Neuronal stem cell (in vitro differentiated cells): ENCODE measurements at regions not wholly inside any gene's neighbourhood (a gene's known extent, or its start where the extent isn't known, plus 50 kb on each side); places are given as distances from the start of the nearest gene placed in this dataset.
A peak's percentile ranks its signal among the peaks of the same experiment; 100 is the strongest.
"Not testable (repeated sequence)": the region's sequence is repeated elsewhere in the genome, so short reads cannot be mapped to it uniquely, and the experiment has no call there.

Source experiments
- DNase-seq: peaks from one replicate; pipeline ENCODE4 v3.0.0-alpha.2; 2013; ENCODE audit warnings: low spot score
- H2AFZ ChIP-seq: one replicate; pipeline ENCODE4 v1.6.1; 2013; ENCODE audit warnings: mild to moderate bottlenecking, low read length, inconsistent platforms
- H2AK5ac ChIP-seq: 2 replicates; pipeline ENCODE4 v1.6.1; 2013; ENCODE audit warnings: low read depth, mild to moderate bottlenecking, inconsistent platforms, low read length, moderate library complexity, mixed read lengths
- H2BK120ac ChIP-seq: 2 replicates; pipeline ENCODE4 v1.6.1; 2013; ENCODE audit warnings: low read depth, mild to moderate bottlenecking, inconsistent platforms, low read length, moderate library complexity, mixed read lengths
- H2BK12ac ChIP-seq: one replicate; pipeline ENCODE4 v1.6.1; 2013; ENCODE audit warnings: low read length, inconsistent platforms
- H2BK15ac ChIP-seq: 2 replicates; pipeline ENCODE4 v1.6.1; 2013; ENCODE audit warnings: mild to moderate bottlenecking, low read length, inconsistent platforms, mixed read lengths
- H2BK5ac ChIP-seq: one replicate; pipeline ENCODE4 v1.6.1; 2013; ENCODE audit warnings: inconsistent platforms, mild to moderate bottlenecking, low read length, moderate library complexity
- H3K14ac ChIP-seq: one replicate; pipeline ENCODE4 v1.6.1; 2013; ENCODE audit warnings: low read length, inconsistent platforms
- H3K18ac ChIP-seq: 2 replicates; pipeline ENCODE4 v1.6.1; 2013; ENCODE audit warnings: low read length, inconsistent platforms
- H3K23ac ChIP-seq: 2 replicates; pipeline ENCODE4 v1.6.1; 2013; ENCODE audit warnings: low read depth, mild to moderate bottlenecking, mixed read lengths, low read length, inconsistent platforms; ENCODE audit not compliant: poor library complexity
- H3K27ac ChIP-seq: replicated peaks from 3 replicates; pipeline ENCODE4 v1.5.1; 2013; ENCODE audit warnings: low read length, inconsistent platforms
- H3K27me3 ChIP-seq, 3 experiments: 2 replicates each; pipeline ENCODE4 v1.6.1; 2013; ENCODE audit warnings: low read length in 3 of 3, mild to moderate bottlenecking in 2 of 3, inconsistent platforms in 1 of 3, low read depth in 1 of 3, mixed read lengths in 1 of 3, moderate library complexity in 1 of 3; ENCODE audit not compliant: control insufficient read depth in 3 of 3, insufficient read depth in 3 of 3
- H3K36me3 ChIP-seq, 2 donors: replicated peaks in 1 of 2; 2 replicates each; pipeline ENCODE4 v1.6.1; 2013; ENCODE audit warnings: low read length in 2 of 2; ENCODE audit not compliant: control insufficient read depth in 2 of 2, insufficient read depth in 2 of 2
- H3K4ac ChIP-seq: 2 replicates; pipeline ENCODE4 v1.6.1; 2013; ENCODE audit warnings: inconsistent platforms, mild to moderate bottlenecking, low read length, moderate library complexity
- H3K4me1 ChIP-seq, 2 donors: 1 replicate in 1 of 2; 2 replicates in 1 of 2; pipeline ENCODE4 v1.6.1; 2013; ENCODE audit warnings: low read length in 2 of 2, low read depth in 1 of 2; ENCODE audit not compliant: control insufficient read depth in 2 of 2, insufficient read depth in 1 of 2
- H3K4me2 ChIP-seq: one replicate; pipeline ENCODE4 v1.6.1; 2013; ENCODE audit warnings: mild to moderate bottlenecking, low read length, inconsistent platforms; ENCODE audit not compliant: insufficient read depth, poor library complexity, severe bottlenecking
- H3K4me3 ChIP-seq, 2 donors: 2 replicates each; pipeline ENCODE4 v1.5.1; 2013; ENCODE audit warnings: low read length in 2 of 2, mild to moderate bottlenecking in 2 of 2, inconsistent platforms in 1 of 2, moderate library complexity in 1 of 2
- H3K79me1 ChIP-seq: one replicate; pipeline ENCODE4 v1.6.1; 2013; ENCODE audit warnings: low read depth, mild to moderate bottlenecking, inconsistent platforms, low read length, moderate library complexity
- H3K9ac ChIP-seq: one replicate; pipeline ENCODE4 v1.6.1; 2013; ENCODE audit warnings: mild to moderate bottlenecking, low read depth, low read length, inconsistent platforms; ENCODE audit not compliant: poor library complexity
- H3K9me3 ChIP-seq, 2 donors: replicated peaks in 1 of 2; 2 replicates each; pipeline versions ENCODE3 to v1.6.1; 2013; ENCODE audit warnings: low read length in 2 of 2, mild to moderate bottlenecking in 2 of 2, inconsistent platforms in 1 of 2, low read depth in 1 of 2, mixed read lengths in 1 of 2, moderate library complexity in 1 of 2; ENCODE audit not compliant: control insufficient read depth in 2 of 2, insufficient read depth in 1 of 2
- H4K8ac ChIP-seq: one replicate; pipeline ENCODE4 v1.6.1; 2013; ENCODE audit warnings: low read depth, mild to moderate bottlenecking, inconsistent platforms, low read length, moderate library complexity
- H4K91ac ChIP-seq: one replicate; pipeline ENCODE4 v1.6.1; 2013; ENCODE audit warnings: low read length, low read depth, mild to moderate bottlenecking, inconsistent platforms; ENCODE audit not compliant: poor library complexity
- WGBS, 2 donors: extraction: QIAGEN DNeasy Blood & Tissue Kit; methylation state at CpG; one replicate each; pipeline ENCODE4 v1.1.7; 2013; ENCODE audit warnings: missing lambda C conversion rate in 2 of 2, mixed read lengths in 1 of 2; ENCODE audit not compliant: insufficient read length in 2 of 2, insufficient replicate concordance in 1 of 2; ENCODE audit errors: extremely low coverage in 2 of 2; 5-methylcytosine and 5-hydroxymethylcytosine counted together

- Histone ChIP-seq H3K4me2 (no peak overlapping the region), H2AFZ (peak overlapping the region; percentile 21), H3K4me3 (no peak overlapping the region), H2BK120ac (no peak overlapping the region), H3K9me3 (no peaks in the 10 kb centered on the region), H3K4ac (no peak overlapping the region), H3K9ac (no peak overlapping the region), H4K8ac (no peak overlapping the region), H2BK12ac (no peak overlapping the region), H3K18ac (no peak overlapping the region), H4K91ac (no peak overlapping the region), H2BK15ac (no peak overlapping the region), H2BK5ac (no peak overlapping the region), H3K23ac (no peak overlapping the region), H3K79me1 (no peaks in the 10 kb centered on the region), H3K27me3 (no peaks in the 10 kb centered on the region), H3K14ac (no peak overlapping the region), H3K36me3 (no peaks in the 10 kb centered on the region), H3K4me1 (no peaks in the 10 kb centered on the region), H2AK5ac (no peak overlapping the region), H3K27ac (no peak overlapping the region)
- no CpG with 5 or more reads among the region's 3 CpGs for WGBS, 2 donors
- DNase-seq, result no peak
Measured at GRCh38 chr12:71312768-71313403, 126.7 kb upstream of the LGR5 start.

- not testable (repeated sequence) for H3K4me3 ChIP-seq, H2AFZ ChIP-seq, H2BK120ac ChIP-seq, H3K27ac ChIP-seq, H3K23ac ChIP-seq, H4K91ac ChIP-seq, H3K4me1 ChIP-seq, H2BK15ac ChIP-seq, H3K36me3 ChIP-seq, H3K79me1 ChIP-seq, H3K27me3 ChIP-seq, H2BK12ac ChIP-seq, H4K8ac ChIP-seq, H3K9me3 ChIP-seq, H3K14ac ChIP-seq, H2AK5ac ChIP-seq, DNase-seq, H3K4me2 ChIP-seq, H2BK5ac ChIP-seq, H3K18ac ChIP-seq, H3K9ac ChIP-seq, H3K4ac ChIP-seq
- no CpG with 5 or more reads among the region's 4 CpGs for WGBS, 2 donors
Measured at GRCh38 chr12:71311611-71312010, 128.0 kb upstream of the LGR5 start.

- DNase-seq, result no peak
- Histone ChIP-seq H3K36me3 (no peaks in the 10 kb centered on the region), H3K4me2 (no peak overlapping the region), H3K23ac (no peak overlapping the region), H3K79me1 (no peaks in the 10 kb centered on the region), H2BK120ac (no peak overlapping the region), H3K4me1 (no peaks in the 10 kb centered on the region), H2AFZ (no peak overlapping the region), H2BK15ac (no peak overlapping the region), H3K14ac (no peak overlapping the region), H3K18ac (no peak overlapping the region), H3K9me3 (no peaks in the 10 kb centered on the region), H4K91ac (no peak overlapping the region), H3K27me3 (no peaks in the 10 kb centered on the region), H3K4me3 (no peak overlapping the region), H2BK12ac (no peak overlapping the region), H3K9ac (no peak overlapping the region), H4K8ac (no peak overlapping the region), H3K4ac (no peak overlapping the region), H2AK5ac (no peak overlapping the region), H2BK5ac (no peak overlapping the region), H3K27ac (no peak overlapping the region)
- no CpG with 5 or more reads among the region's 1 CpG for WGBS, 2 donors
Measured at GRCh38 chr12:71306808-71307207, 132.8 kb upstream of the LGR5 start.

GRCh38 chr12:71304306-71304705 is 135.3 kb upstream of the LGR5 start:
- H3K23ac ChIP-seq, result no peak overlapping the region
- H4K8ac ChIP-seq, result no peak overlapping the region
- no peak overlapping the region for H2BK5ac ChIP-seq
- H2BK120ac ChIP-seq, result no peak overlapping the region
- H3K4me2 ChIP-seq, result no peak overlapping the region
- H3K14ac ChIP-seq, result no peak overlapping the region
- DNase-seq, result no peak
- no peaks in the 10 kb centered on the region for H3K4me1 ChIP-seq
- no peaks in the 10 kb centered on the region for H3K9me3 ChIP-seq
- no CpG with 5 or more reads among the region's 3 CpGs for whole genome bisulfite sequencing, 2 donors
- no peak overlapping the region for H4K91ac ChIP-seq
- H3K27me3 ChIP-seq, result no peaks in the 10 kb centered on the region
- no peak overlapping the region for H2AFZ ChIP-seq
- no peak overlapping the region for H2BK15ac ChIP-seq
- H3K36me3 ChIP-seq, result no peaks in the 10 kb centered on the region
- H2BK12ac ChIP-seq, result no peak overlapping the region
- no peak overlapping the region for H3K27ac ChIP-seq
- no peak overlapping the region for H3K4ac ChIP-seq
- H2AK5ac ChIP-seq, result no peak overlapping the region
- H3K9ac ChIP-seq, result no peak overlapping the region
- H3K79me1 ChIP-seq, result no peaks in the 10 kb centered on the region
- H3K18ac ChIP-seq, result no peak overlapping the region
- no peak overlapping the region for H3K4me3 ChIP-seq
